CD14-positive monocyte (primary cell): ENCODE measurements at regions not wholly inside any gene's neighbourhood (a gene's known extent, or its start where the extent isn't known, plus 50 kb on each side); places are given as distances from the start of the nearest gene placed in this dataset.

Source experiments
- DNase-seq, 3 donors: peaks; one replicate each; pipeline ENCODE4 v3.0.0-alpha.2; 2011 to 2022
- H2AFZ ChIP-seq: 2 replicates; pipeline ENCODE4 v1.6.0; 2012; ENCODE audit warnings: mild to moderate bottlenecking, low read depth, low read length, inconsistent platforms; ENCODE audit not compliant: insufficient read depth, poor library complexity, severe bottlenecking
- H3K27ac ChIP-seq, 2 donors: 1 replicate in 1 of 2; 2 replicates in 1 of 2; pipeline ENCODE4 v1.5.1; 2012 to 2013; ENCODE audit warnings: low read length in 2 of 2, control low read depth in 1 of 2, inconsistent platforms in 1 of 2, low read depth in 1 of 2, mild to moderate bottlenecking in 1 of 2
- H3K27me3 ChIP-seq, 2 donors: one replicate each; pipeline versions ENCODE4 v1.6.0 to v1.6.1; 2011 to 2013; ENCODE audit warnings: low read length in 2 of 2; ENCODE audit not compliant: control insufficient read depth in 2 of 2, insufficient read depth in 2 of 2
- H3K36me3 ChIP-seq, 2 donors: replicated peaks in 1 of 2; 1 replicate in 1 of 2; 2 replicates in 1 of 2; pipeline versions ENCODE4 v1.5.1 to v1.6.1; 2012 to 2013; ENCODE audit warnings: low read length in 2 of 2, control low read depth in 1 of 2, inconsistent platforms in 1 of 2, mild to moderate bottlenecking in 1 of 2; ENCODE audit not compliant: insufficient read depth in 2 of 2, control insufficient read depth in 1 of 2
- H3K4me1 ChIP-seq, 2 donors: 1 replicate in 1 of 2; 2 replicates in 1 of 2; pipeline versions ENCODE4 v1.5.1 to v1.6.1; 2012 to 2013; ENCODE audit warnings: low read length in 2 of 2, control low read depth in 1 of 2, inconsistent platforms in 1 of 2, mild to moderate bottlenecking in 1 of 2, moderate library complexity in 1 of 2; ENCODE audit not compliant: insufficient read depth in 2 of 2, control insufficient read depth in 1 of 2
- H3K4me2 ChIP-seq: replicated peaks from 2 replicates; pipeline ENCODE3; 2012; ENCODE audit warnings: low read length, moderate library complexity, mild to moderate bottlenecking; ENCODE audit not compliant: poor library complexity, severe bottlenecking; ENCODE audit errors: extremely low read depth
- H3K4me3 ChIP-seq, 3 experiments: fragments of 200-600 bp in 1 of 3; sonication (generic) in 1 of 3; replicated peaks in 1 of 3; 1 replicate in 2 of 3; 2 replicates in 1 of 3; pipeline ENCODE4 v1.5.1; 2011 to 2013; ENCODE audit warnings: low read length in 3 of 3, mild to moderate bottlenecking in 3 of 3, control low read depth in 2 of 3, low read depth in 2 of 3, inconsistent platforms in 1 of 3, moderate library complexity in 1 of 3
- H3K79me2 ChIP-seq: 2 replicates; pipeline ENCODE4 v1.6.0; 2012; ENCODE audit warnings: mild to moderate bottlenecking, control low read depth, inconsistent platforms, low read length, moderate library complexity; ENCODE audit not compliant: insufficient read depth
- H3K9ac ChIP-seq: 2 replicates; pipeline ENCODE4 v1.6.0; 2017; ENCODE audit warnings: low read length, mild to moderate bottlenecking; ENCODE audit not compliant: insufficient read depth, poor library complexity, severe bottlenecking
- H3K9me3 ChIP-seq, 2 donors: replicated peaks in 1 of 2; 1 replicate in 1 of 2; 2 replicates in 1 of 2; pipeline versions ENCODE4 v1.5.1 to v1.6.1; 2012 to 2013; ENCODE audit warnings: low read length in 2 of 2, control low read depth in 1 of 2; ENCODE audit not compliant: control insufficient read depth in 1 of 2, insufficient read depth in 1 of 2
- H4K20me1 ChIP-seq: 2 replicates; pipeline ENCODE4 v1.6.0; 2012; ENCODE audit warnings: mild to moderate bottlenecking, low read length, control low read depth, moderate library complexity; ENCODE audit not compliant: insufficient read depth
- H3K27ac Mint-ChIP-seq, 7 donors: one replicate each; pipeline ENCODE4 v1.8.0; 2020; ENCODE audit warnings: mild to moderate bottlenecking in 7 of 7, mixed read lengths in 7 of 7, moderate library complexity in 6 of 7, inconsistent platforms in 2 of 7
- H3K27me3 Mint-ChIP-seq, 3 donors: one replicate each; pipeline ENCODE4 v1.8.0; 2021 to 2022; ENCODE audit warnings: low read depth in 3 of 3, mild to moderate bottlenecking in 3 of 3, mixed read lengths in 3 of 3, moderate library complexity in 3 of 3, inconsistent platforms in 1 of 3
- H3K36me3 Mint-ChIP-seq, 2 donors: one replicate each; pipeline ENCODE4 v1.8.0; 2020; ENCODE audit warnings: mixed read lengths in 2 of 2, inconsistent platforms in 1 of 2, mild to moderate bottlenecking in 1 of 2
- H3K4me1 Mint-ChIP-seq: one replicate; pipeline ENCODE4 v1.8.0; 2020; ENCODE audit warnings: mild to moderate bottlenecking, mixed read lengths
- H3K4me3 Mint-ChIP-seq, 2 donors: one replicate each; pipeline ENCODE4 v1.8.0; 2020; ENCODE audit warnings: mild to moderate bottlenecking in 2 of 2, mixed read lengths in 2 of 2, moderate library complexity in 1 of 2
- H3K9me3 Mint-ChIP-seq, 7 donors: one replicate each; pipeline ENCODE4 v1.8.0; 2020 to 2022; ENCODE audit warnings: mixed read lengths in 7 of 7, mild to moderate bottlenecking in 6 of 7, moderate library complexity in 6 of 7, inconsistent platforms in 2 of 7
- CTCF ChIP-seq: fragments of 200-600 bp; IDR thresholded peaks from one replicate; pipeline ENCODE4 v1.8.0; 2022; ENCODE audit warnings: antibody characterized with exemption, mild to moderate bottlenecking
- WGBS: methylation state at CpG from one replicate; pipeline ENCODE4 v1.1.5; 2013; ENCODE audit warnings: missing lambda C conversion rate; ENCODE audit not compliant: insufficient coverage; 5-methylcytosine and 5-hydroxymethylcytosine counted together
- intact Hi-C, 2 donors: fragments of 100-400 bp; cut with micrococcal nuclease; formaldehyde crosslinking; loops; one replicate each; pipeline versions ENCODE4 v1.15.0 to v1.15.1; 2023

GRCh38 chr2:2614452-2614851 is 283.4 kb upstream of the MYT1L start:
- H3K27ac Mint-ChIP-seq = no peak overlapping the region
- H3K36me3 Mint-ChIP-seq = no peaks in the 10 kb centered on the region
- Histone ChIP-seq H3K27ac (no peak overlapping the region), H3K4me2 (no peak overlapping the region), H3K4me1 (peaks cover 5 to 7% of the 10 kb centered on the region in 2 donors), H3K27me3 (no peaks in the 10 kb centered on the region), H2AFZ (peak overlapping the region; percentile 80), H3K4me3 (no peak overlapping the region), H3K9ac (no peak overlapping the region), H3K9me3 (peaks cover 4% of the 10 kb centered on the region in 2 donors), H4K20me1 (no peaks in the 10 kb centered on the region), H3K79me2 (no peaks in the 10 kb centered on the region), H3K36me3 (no peaks in the 10 kb centered on the region)
- 97% methylated on average over 5 of the region's 9 CpGs for WGBS
- peaks cover 9% of the 10 kb centered on the region for H3K4me1 Mint-ChIP-seq
- no peak for TF ChIP-seq CTCF
- H3K27me3 Mint-ChIP-seq = peaks cover 3 to 16% (median 12%) of the 10 kb centered on the region in 3 donors
- H3K9me3 Mint-ChIP-seq = peaks cover 4 to 15% (median 8%) of the 10 kb centered on the region in 7 donors
- intact Hi-C loops = no loop called here
- DNase-seq = no peak
- H3K4me3 Mint-ChIP-seq = no peak overlapping the region

- H3K4me1 ChIP-seq = peaks cover 5 to 7% of the 10 kb centered on the region in 2 donors
- H3K79me2 ChIP-seq = no peaks in the 10 kb centered on the region
- peaks cover 9% of the 10 kb centered on the region for H3K4me1 Mint-ChIP-seq
- peak; percentile 68 to 75 (median 72) for DNase-seq
- 12% methylated on average over 29 of the region's 34 CpGs for WGBS
- intact Hi-C loops = no loop called here
- no peaks in the 10 kb centered on the region for H3K36me3 ChIP-seq
- H3K9me3 Mint-ChIP-seq = peaks cover 4 to 15% (median 8%) of the 10 kb centered on the region in 7 donors
- H3K9me3 ChIP-seq = peaks cover 4% of the 10 kb centered on the region in 2 donors
- H3K4me3 Mint-ChIP-seq = peak overlapping the region; percentile 58 to 84
- H3K27me3 Mint-ChIP-seq = peaks cover 3 to 14% (median 13%) of the 10 kb centered on the region in 3 donors
- peak overlapping the region in 2 of 7 donors; percentile 9 to 34 for H3K27ac Mint-ChIP-seq
- H3K27ac ChIP-seq = no peak overlapping the region
- peak overlapping the region; percentile 76 for H3K4me2 ChIP-seq
- peak overlapping the region; percentile 12 to 74 (median 39) for H3K4me3 ChIP-seq
- no peak for TF ChIP-seq CTCF
- no peaks in the 10 kb centered on the region for H3K27me3 ChIP-seq
- no peaks in the 10 kb centered on the region for H4K20me1 ChIP-seq
- peak overlapping the region; percentile 80 for H2AFZ ChIP-seq
- no peak overlapping the region for H3K9ac ChIP-seq
- no peaks in the 10 kb centered on the region for H3K36me3 Mint-ChIP-seq
These were observed 282.5 kb upstream of the MYT1L start for GRCh38 chr2:2613279-2614199.
